ENCODE measurements at regions not wholly inside any gene's neighbourhood (a gene's known extent, or its start where the extent isn't known, plus 50 kb on each side); places are given as distances from the start of the nearest gene placed in this dataset.

DNA sequence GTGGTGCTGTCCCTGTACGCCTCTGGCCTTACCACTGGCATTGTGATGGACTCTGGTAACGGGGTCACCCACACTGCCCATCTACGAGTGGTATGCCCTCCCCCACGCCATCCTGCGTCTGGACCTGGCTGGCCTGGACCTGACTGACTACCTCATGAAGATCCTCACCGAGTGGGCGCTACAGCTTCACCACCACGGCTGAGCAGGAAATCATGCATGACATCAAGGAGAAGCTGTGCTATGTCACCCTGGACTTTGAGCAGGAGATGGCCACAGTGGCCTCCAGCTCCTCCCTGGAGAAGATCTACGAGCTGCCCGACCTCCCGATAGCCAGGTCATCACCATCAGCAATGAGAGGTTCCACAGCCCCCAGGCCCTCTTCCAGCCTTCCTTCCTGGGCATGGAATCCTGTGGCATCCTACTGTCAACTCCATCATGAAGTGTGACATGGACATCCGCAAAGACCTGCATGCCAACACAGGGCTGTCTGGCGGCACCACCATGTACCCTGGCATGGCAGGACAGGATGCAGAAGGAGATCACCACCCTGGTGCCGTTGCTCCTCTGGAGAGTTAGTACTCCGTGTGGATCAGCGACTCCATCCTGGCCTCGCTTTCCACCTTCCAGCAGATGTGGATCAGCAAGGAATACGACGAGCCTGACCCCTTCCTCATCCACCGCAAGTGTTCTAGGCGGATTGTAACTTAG, 434.2 kb upstream of the RGMB start:
- no peak for TF ChIP-seq TAF1 (IDR thresholded peaks at IDR 0.05; ENCODE audit: borderline replicate concordance, insufficient read depth, low read length)
- no peak for TF ChIP-seq SIN3A (IDR thresholded peaks at IDR 0.05; ENCODE audit: borderline replicate concordance, insufficient read depth, low read length)
